Loucy (cell line): ENCODE measurements at regions not wholly inside any gene's neighbourhood (a gene's known extent, or its start where the extent isn't known, plus 50 kb on each side); places are given as distances from the start of the nearest gene placed in this dataset.

ENCODE experiments used
- H2AFZ ChIP-seq: fragments of 200-600 bp; sonication (generic); 2 replicates; pipeline ENCODE4 v1.6.0; 2016; ENCODE audit warnings: antibody characterized with exemption, mild to moderate bottlenecking, low read length, moderate library complexity
- H3F3A ChIP-seq: fragments of 200-600 bp; 2 replicates; pipeline ENCODE4 v1.6.0; 2016; ENCODE audit warnings: antibody characterized with exemption, low read depth, mild to moderate bottlenecking
- H3K27me3 ChIP-seq: fragments of 200-600 bp; sonication (generic); 2 replicates; pipeline ENCODE4 v1.6.1; 2014; ENCODE audit warnings: low read length, mild to moderate bottlenecking; ENCODE audit not compliant: insufficient read depth, poor library complexity, severe bottlenecking
- H3K36me3 ChIP-seq: fragments of 200-600 bp; sonication (generic); 2 replicates; pipeline ENCODE4 v1.6.1; 2016; ENCODE audit warnings: low read length; ENCODE audit not compliant: insufficient read depth
- H3K4me1 ChIP-seq: fragments of 200-600 bp; sonication (generic); 2 replicates; pipeline ENCODE4 v1.5.1; 2014; ENCODE audit warnings: low read length, mild to moderate bottlenecking; ENCODE audit not compliant: insufficient read depth, poor library complexity, severe bottlenecking
- H3K4me2 ChIP-seq: fragments of 200-600 bp; sonication (generic); 2 replicates; pipeline ENCODE4 v1.6.0; 2014; ENCODE audit warnings: antibody characterized with exemption, low read length, low read depth, mild to moderate bottlenecking; ENCODE audit not compliant: poor library complexity, severe bottlenecking
- H3K4me3 ChIP-seq: fragments of 200-600 bp; sonication (generic); 2 replicates; pipeline ENCODE4 v1.5.1; 2014; ENCODE audit warnings: low read length, mild to moderate bottlenecking, mixed read lengths; ENCODE audit not compliant: poor library complexity, severe bottlenecking
- H3K79me2 ChIP-seq: fragments of 200-600 bp; sonication (generic); 2 replicates; pipeline ENCODE4 v1.6.1; 2014; ENCODE audit warnings: low read length; ENCODE audit not compliant: insufficient read depth
- H3K9ac ChIP-seq: fragments of 200-600 bp; sonication (generic); 2 replicates; pipeline ENCODE4 v1.6.0; 2014; ENCODE audit warnings: mild to moderate bottlenecking, low read depth, low read length, moderate library complexity; ENCODE audit not compliant: poor library complexity, severe bottlenecking
- H3K9me2 ChIP-seq: fragments of 200-600 bp; sonication (generic); replicated peaks from 2 replicates; pipeline ENCODE4 v1.6.1; 2016; ENCODE audit warnings: low read depth, low read length, mixed read lengths
- H3K9me3 ChIP-seq: fragments of 200-600 bp; sonication (generic); 2 replicates; pipeline ENCODE4 v1.6.1; 2014; ENCODE audit warnings: mild to moderate bottlenecking, antibody characterized with exemption, low read length, low read depth; ENCODE audit not compliant: insufficient read depth
- H4K20me1 ChIP-seq: fragments of 200-600 bp; sonication (generic); 2 replicates; pipeline ENCODE4 v1.6.0; 2014; ENCODE audit warnings: antibody characterized with exemption, low read length, mild to moderate bottlenecking; ENCODE audit not compliant: insufficient read depth, poor library complexity, severe bottlenecking
- CTCF ChIP-seq: fragments of 200-600 bp; sonication (generic); conservative IDR thresholded peaks from 2 replicates; pipeline ENCODE4 v1.5.1; 2014; ENCODE audit warnings: mild to moderate bottlenecking, antibody characterized with exemption, low read length
- EZH2phosphoT487 ChIP-seq: fragments of 200-600 bp; IDR thresholded peaks from 2 replicates; pipeline ENCODE4 v1.6.1; 2018; ENCODE audit warnings: antibody characterized with exemption, mild to moderate bottlenecking, moderate library complexity, borderline replicate concordance

- H3K36me3 ChIP-seq = no peaks in the 10 kb centered on the region
- H3K4me1 ChIP-seq = no peaks in the 10 kb centered on the region
- H3K79me2 ChIP-seq = no peaks in the 10 kb centered on the region
- no peaks in the 10 kb centered on the region for H3K27me3 ChIP-seq
- H3K9me3 ChIP-seq = no peaks in the 10 kb centered on the region
- H3K9ac ChIP-seq = no peak overlapping the region
- no peak overlapping the region for H2AFZ ChIP-seq
- TF ChIP-seq CTCF (no peak), EZH2phosphoT487 (no peak)
- H3F3A ChIP-seq = no peaks in the 10 kb centered on the region
- no peaks in the 10 kb centered on the region for H4K20me1 ChIP-seq
- no peaks in the 10 kb centered on the region for H3K9me2 ChIP-seq
- no peak overlapping the region for H3K4me3 ChIP-seq
- no peak overlapping the region for H3K4me2 ChIP-seq
Observed at GRCh38 chr2:187058198-187058597, 209.2 kb upstream of the ZSWIM2 start.

GRCh38 chr2:187057466-187057865 lies 208.5 kb upstream of the ZSWIM2 start:
- no peaks in the 10 kb centered on the region for H3F3A ChIP-seq
- H3K9me3 ChIP-seq = no peaks in the 10 kb centered on the region
- no peaks in the 10 kb centered on the region for H3K36me3 ChIP-seq
- H3K4me1 ChIP-seq = no peaks in the 10 kb centered on the region
- no peaks in the 10 kb centered on the region for H3K79me2 ChIP-seq
- H4K20me1 ChIP-seq = no peaks in the 10 kb centered on the region
- TF ChIP-seq CTCF (no peak), EZH2phosphoT487 (no peak)
- no peak overlapping the region for H2AFZ ChIP-seq
- H3K27me3 ChIP-seq = no peaks in the 10 kb centered on the region
- H3K9ac ChIP-seq = no peak overlapping the region
- no peak overlapping the region for H3K4me2 ChIP-seq
- no peak overlapping the region for H3K4me3 ChIP-seq
- H3K9me2 ChIP-seq = no peaks in the 10 kb centered on the region

- no peak overlapping the region for H2AFZ ChIP-seq
- H3K79me2 ChIP-seq = no peaks in the 10 kb centered on the region
- no peaks in the 10 kb centered on the region for H4K20me1 ChIP-seq
- H3K4me1 ChIP-seq = no peaks in the 10 kb centered on the region
- no peak overlapping the region for H3K4me3 ChIP-seq
- H3K27me3 ChIP-seq = no peaks in the 10 kb centered on the region
- H3K9ac ChIP-seq = no peak overlapping the region
- H3K9me2 ChIP-seq = no peaks in the 10 kb centered on the region
- no peak overlapping the region for H3K4me2 ChIP-seq
- no peaks in the 10 kb centered on the region for H3K36me3 ChIP-seq
- no peaks in the 10 kb centered on the region for H3K9me3 ChIP-seq
- TF ChIP-seq CTCF (no peak), EZH2phosphoT487 (no peak)
- no peaks in the 10 kb centered on the region for H3F3A ChIP-seq
Observed at GRCh38 chr2:187056416-187057334, 207.7 kb upstream of the ZSWIM2 start.
